ENCODE measurements at regions not wholly inside any gene's neighbourhood (a gene's known extent, or its start where the extent isn't known, plus 50 kb on each side); places are given as distances from the start of the nearest gene placed in this dataset.

- TF ChIP-seq POLR2A (IDR thresholded peaks at IDR 0.05) = no peak
- no peak for TF ChIP-seq CTCF (IDR thresholded peaks at IDR 0.05)
Measured at GRCh38 chr6:87827346-87827745, 125.3 kb upstream of the AKIRIN2 start.

Measured in ovary (tissue), 3 donors.